H1 (cell line): ENCODE measurements at regions not wholly inside any gene's neighbourhood (a gene's known extent, or its start where the extent isn't known, plus 50 kb on each side); places are given as distances from the start of the nearest gene placed in this dataset.

ENCODE experiments used
- KDM4A ChIP-seq: IDR thresholded peaks from one replicate; pipeline ENCODE4 v1.7.1; 2012; ENCODE audit warnings: low read depth, mild to moderate bottlenecking, moderate library complexity, low read length, inconsistent platforms; ENCODE audit not compliant: severe bottlenecking
- PHF8 ChIP-seq: fragments of 200-600 bp; sonication (generic); conservative IDR thresholded peaks from 2 replicates; pipeline ENCODE4 v1.7.1; 2012; ENCODE audit warnings: low read depth, mild to moderate bottlenecking, inconsistent platforms, low read length, moderate library complexity

DNA sequence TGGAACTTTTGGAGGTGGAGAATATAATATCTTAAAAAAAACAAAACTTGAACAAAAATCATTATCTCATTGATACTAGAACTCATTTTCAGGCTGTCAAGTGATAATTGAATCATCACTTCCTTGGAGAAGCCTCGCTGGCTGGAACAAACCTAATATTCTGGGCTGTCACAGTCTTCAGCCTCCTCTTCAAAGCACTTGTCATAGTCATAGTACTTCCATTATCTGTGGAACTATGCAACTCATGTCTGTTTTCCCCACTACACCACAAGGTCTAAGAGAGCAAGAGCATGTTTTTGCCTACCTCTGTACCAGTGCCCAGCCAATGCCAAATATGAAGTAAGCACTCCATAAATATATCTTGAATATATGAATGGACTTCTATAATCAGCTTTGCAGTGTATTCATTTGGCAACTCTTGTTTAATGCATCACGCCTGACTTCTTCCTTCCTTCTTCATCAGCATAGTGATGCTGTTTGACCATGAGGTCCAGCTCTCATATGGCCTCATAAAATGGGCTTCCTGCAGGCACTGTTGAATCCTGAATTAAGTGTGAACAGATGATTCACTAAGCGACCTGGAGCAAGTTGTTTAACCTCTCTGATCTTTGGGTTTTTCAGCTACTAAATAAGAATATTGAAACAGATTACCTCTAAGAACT is 86.6 kb upstream of the SNRK start (continued):
- TF ChIP-seq PHF8 (no peak), KDM4A (no peak)
